Mesodermal cell (in vitro differentiated cells): ENCODE measurements at regions not wholly inside any gene's neighbourhood (a gene's known extent, or its start where the extent isn't known, plus 50 kb on each side); places are given as distances from the start of the nearest gene placed in this dataset.
A peak's percentile ranks its signal among the peaks of the same experiment; 100 is the strongest.

Source experiments
- H3K27ac ChIP-seq: 2 replicates; pipeline ENCODE4 v1.7.0; 2013; ENCODE audit warnings: mild to moderate bottlenecking, low read depth, low read length, moderate library complexity; ENCODE audit not compliant: severe bottlenecking
- H3K36me3 ChIP-seq: 2 replicates; pipeline ENCODE4 v1.7.1; 2013; ENCODE audit warnings: mild to moderate bottlenecking, low read length, moderate library complexity; ENCODE audit not compliant: control insufficient read depth, insufficient read depth
- H3K4me1 ChIP-seq: one replicate; pipeline ENCODE4 v1.7.1; 2013; ENCODE audit warnings: mild to moderate bottlenecking, low read length; ENCODE audit not compliant: insufficient read depth, control insufficient read depth, poor library complexity, severe bottlenecking
- H3K4me3 ChIP-seq: 2 replicates; pipeline ENCODE4 v1.7.0; 2013; ENCODE audit warnings: low read length, control low read depth, mild to moderate bottlenecking; ENCODE audit not compliant: insufficient read depth, poor library complexity, severe bottlenecking; ENCODE audit errors: extremely low read depth
- H3K9me3 ChIP-seq: 2 replicates; pipeline ENCODE4 v1.7.1; 2013; ENCODE audit warnings: mild to moderate bottlenecking, low read length, moderate library complexity; ENCODE audit not compliant: control insufficient read depth
- WGBS, 2 experiments: methylation state at CpG; one replicate each; pipeline ENCODE4 v1.1.5; 2013; ENCODE audit warnings: missing lambda C conversion rate in 2 of 2; ENCODE audit not compliant: insufficient coverage in 2 of 2; 5-methylcytosine and 5-hydroxymethylcytosine counted together

DNA sequence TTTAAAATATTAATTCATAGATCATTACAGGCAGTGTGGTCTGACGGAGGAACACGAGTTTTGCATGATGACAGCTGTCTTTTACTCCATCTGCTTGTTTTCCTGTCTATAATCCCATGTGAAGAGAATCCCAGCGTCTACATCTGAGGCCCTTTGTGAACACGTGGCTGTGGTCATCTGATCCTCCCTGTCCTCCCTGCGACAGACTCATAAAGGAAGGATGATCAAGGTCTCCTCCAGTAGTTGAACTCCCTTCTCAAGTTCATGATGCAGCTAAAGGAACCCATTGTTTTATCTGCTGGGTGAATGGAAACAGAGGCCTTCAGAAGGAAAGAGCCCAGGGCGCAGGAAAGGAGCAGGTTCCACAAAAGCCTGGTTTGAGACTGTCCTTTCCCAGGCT, 435.8 kb upstream of the JARID2 start:
- H3K9me3 ChIP-seq: peaks cover 5% of the 10 kb centered on the region
- H3K4me3 ChIP-seq: no peak overlapping the region
- H3K36me3 ChIP-seq: no peaks in the 10 kb centered on the region
- H3K27ac ChIP-seq: no peak overlapping the region
- H3K4me1 ChIP-seq: no peaks in the 10 kb centered on the region
- WGBS, 2 experiments: 81 to 83% methylated on average over 5 to 6 of the region's 6 CpGs

DNA sequence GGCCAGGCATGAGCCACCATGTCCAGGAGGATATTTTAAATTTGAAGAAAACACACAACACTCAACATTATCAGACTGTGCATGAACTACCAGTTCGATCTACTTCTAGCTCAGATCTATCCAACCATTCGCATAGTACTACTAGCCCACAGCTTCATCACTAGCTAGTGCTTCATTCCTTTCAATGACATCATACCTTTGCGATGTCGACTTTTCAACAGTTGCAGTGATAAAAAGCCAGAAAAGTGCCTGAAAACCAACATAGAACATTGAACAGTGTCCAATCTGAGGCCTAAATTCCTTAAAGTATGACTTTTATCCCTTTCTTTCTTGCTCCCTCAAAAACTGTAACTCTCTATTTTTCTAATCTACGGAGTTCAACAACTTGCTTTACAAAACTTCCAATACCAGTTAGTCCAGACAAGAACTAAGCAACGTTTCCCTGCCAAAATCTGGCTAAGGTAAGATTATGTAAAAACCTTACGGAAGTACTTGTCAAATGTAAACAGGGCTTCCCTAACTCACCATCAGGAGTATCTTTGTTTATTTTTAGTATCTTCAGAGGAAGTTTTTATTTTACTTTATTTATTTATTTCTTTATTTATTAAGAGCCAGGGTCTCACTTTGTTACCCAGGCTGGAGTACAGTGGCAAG, 434.0 kb upstream of the JARID2 start:
- no peak overlapping the region for H3K4me3 ChIP-seq
- 89 to 93% methylated on average over 4 to 6 of the region's 7 CpGs for WGBS, 2 experiments
- H3K9me3 ChIP-seq: peaks cover 5% of the 10 kb centered on the region
- H3K27ac ChIP-seq: no peak overlapping the region
- peaks cover 11% of the 10 kb centered on the region for H3K4me1 ChIP-seq
- no peaks in the 10 kb centered on the region for H3K36me3 ChIP-seq

DNA sequence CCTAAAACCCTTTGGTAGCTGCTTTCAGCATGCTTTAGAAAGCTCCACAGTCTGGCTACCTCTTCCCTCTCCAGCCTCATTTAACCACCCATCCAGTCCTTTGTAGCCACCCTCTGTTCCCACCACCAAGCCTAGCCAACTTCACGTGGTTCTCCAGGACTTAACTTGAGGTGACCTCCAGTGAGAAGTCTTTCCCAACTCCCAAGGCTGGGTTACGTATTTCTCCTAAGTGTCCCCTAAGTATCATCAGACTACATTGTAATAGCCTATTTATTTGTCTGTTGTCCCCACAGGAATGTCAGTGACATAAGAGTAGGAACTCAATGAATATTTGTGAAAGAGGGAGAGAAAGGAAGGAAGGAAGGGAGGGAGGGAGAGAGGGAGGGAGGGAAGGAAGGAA, 431.9 kb upstream of the JARID2 start:
- peaks cover 14% of the 10 kb centered on the region for H3K4me1 ChIP-seq
- no peak overlapping the region for H3K4me3 ChIP-seq
- no peaks in the 10 kb centered on the region for H3K9me3 ChIP-seq
- no peak overlapping the region for H3K27ac ChIP-seq
- no peaks in the 10 kb centered on the region for H3K36me3 ChIP-seq
- WGBS, 2 experiments: 83 to 92% methylated on average over 1 of the region's 2 CpGs

DNA sequence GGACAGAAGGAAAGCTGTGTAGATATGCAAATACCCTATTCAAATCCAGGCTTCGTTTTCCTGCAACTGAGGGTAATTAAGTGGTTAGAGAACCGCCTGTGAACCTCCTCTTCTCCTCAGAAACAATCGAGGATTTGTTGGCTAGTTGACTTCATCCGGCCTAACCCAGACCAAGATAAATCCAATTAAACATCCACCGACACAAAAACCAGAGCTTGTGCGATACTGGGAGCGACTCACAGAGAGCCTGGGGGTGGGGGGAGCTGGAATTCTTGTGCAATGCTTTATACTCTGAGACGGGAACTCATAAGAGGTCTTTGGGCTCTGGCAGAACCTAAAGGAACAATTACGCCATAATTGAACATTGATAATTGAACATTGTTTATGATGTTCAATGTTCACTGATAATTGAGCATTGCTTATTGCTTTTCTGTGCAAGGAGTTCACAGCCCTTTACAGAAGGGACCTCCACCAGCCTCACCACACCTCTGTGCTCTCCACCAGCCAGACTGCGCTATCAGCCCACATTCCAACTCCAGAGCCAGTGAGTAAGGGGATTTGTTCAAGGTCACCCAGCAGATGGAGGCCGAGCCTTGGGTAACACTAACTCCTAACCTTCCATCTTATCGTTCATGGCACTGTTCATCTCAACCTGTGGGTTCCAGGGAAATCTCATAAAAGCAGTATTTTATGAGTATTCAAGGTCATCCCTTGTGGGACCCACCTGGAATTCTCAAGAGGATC, 429.6 kb upstream of the JARID2 start:
- no peaks in the 10 kb centered on the region for H3K36me3 ChIP-seq
- no peaks in the 10 kb centered on the region for H3K9me3 ChIP-seq
- peaks cover 14% of the 10 kb centered on the region for H3K4me1 ChIP-seq
- peak overlapping the region; percentile 39 for H3K27ac ChIP-seq
- no peak overlapping the region for H3K4me3 ChIP-seq
- WGBS, 2 experiments: 88 to 92% methylated on average over 2 to 5 of the region's 12 CpGs

DNA sequence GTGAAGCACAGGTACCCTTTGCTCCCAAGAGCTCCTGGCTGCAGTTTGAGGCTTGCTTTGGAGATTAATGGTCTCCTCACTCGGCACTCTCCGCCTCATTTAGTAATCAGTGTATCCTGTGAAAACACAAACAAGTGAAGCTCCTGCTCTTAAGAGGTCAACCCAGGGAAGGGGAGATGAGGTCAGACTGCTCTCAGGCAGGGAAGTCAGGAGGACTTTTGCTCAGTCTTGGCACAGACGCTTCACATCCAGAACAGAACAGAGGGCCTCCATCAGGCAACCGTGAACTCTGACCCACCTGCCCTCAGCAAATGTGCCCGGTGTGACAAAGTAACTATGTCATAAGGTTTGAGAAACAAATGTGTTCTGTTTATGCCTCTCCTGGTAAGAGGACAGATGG, 428.8 kb upstream of the JARID2 start:
- Histone ChIP-seq H3K4me3 (no peak overlapping the region), H3K9me3 (no peaks in the 10 kb centered on the region), H3K36me3 (no peaks in the 10 kb centered on the region), H3K27ac (peak overlapping the region; percentile 39), H3K4me1 (peaks cover 14% of the 10 kb centered on the region)
- 92 to 100% methylated on average over 2 to 3 of the region's 5 CpGs for WGBS, 2 experiments

DNA sequence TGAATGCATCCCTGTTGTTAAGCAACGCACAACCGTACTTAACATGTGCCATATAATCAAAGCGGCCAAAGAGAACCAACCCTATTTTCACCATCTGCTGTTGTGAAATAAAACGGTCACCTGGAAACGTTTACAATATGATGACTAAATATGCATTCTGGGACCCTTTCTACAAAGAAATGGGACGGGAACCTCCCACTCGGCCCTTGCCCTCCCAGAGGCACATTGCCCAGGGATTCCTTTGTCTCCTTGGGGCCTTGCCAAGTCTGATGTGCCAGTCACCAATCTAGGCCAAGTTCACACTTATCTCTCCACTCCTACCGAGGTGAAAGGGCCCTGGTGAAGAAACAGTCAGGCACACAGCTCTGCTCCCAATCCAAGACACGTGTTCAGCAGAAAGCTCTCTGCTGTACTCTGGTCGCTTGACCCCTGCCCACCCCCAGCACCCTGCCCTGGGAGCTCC, 427.4 kb upstream of the JARID2 start:
- H3K27ac ChIP-seq: no peak overlapping the region
- H3K4me3 ChIP-seq: no peak overlapping the region
- H3K4me1 ChIP-seq: peaks cover 14% of the 10 kb centered on the region
- H3K36me3 ChIP-seq: no peaks in the 10 kb centered on the region
- 93 to 98% methylated on average over 10 of the region's 10 CpGs for WGBS, 2 experiments
- H3K9me3 ChIP-seq: no peaks in the 10 kb centered on the region

DNA sequence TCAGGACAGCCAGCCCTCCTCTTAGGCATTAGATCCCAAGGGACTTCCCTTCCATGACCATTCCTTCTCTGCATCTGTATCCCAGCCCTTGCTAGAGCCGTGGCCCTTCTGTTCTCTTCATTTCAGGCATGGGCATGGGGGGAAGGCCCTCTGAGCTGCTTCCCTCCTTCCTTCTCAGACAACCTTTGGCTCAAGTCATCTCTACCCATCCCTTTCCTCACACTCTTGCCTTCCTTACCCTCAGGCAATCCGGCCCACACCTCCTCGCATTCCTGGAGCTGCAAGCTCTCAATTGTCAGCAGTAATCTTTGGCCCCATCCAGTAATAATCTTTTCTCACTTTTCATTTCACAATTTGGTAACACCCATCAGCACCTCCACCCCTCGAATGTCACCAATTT, 426.9 kb upstream of the JARID2 start:
- Histone ChIP-seq H3K4me3 (no peak overlapping the region), H3K27ac (no peak overlapping the region), H3K9me3 (no peaks in the 10 kb centered on the region), H3K4me1 (peaks cover 17% of the 10 kb centered on the region), H3K36me3 (no peaks in the 10 kb centered on the region)
- 88% methylated on average over 4 of the region's 4 CpGs for WGBS, 2 experiments

DNA sequence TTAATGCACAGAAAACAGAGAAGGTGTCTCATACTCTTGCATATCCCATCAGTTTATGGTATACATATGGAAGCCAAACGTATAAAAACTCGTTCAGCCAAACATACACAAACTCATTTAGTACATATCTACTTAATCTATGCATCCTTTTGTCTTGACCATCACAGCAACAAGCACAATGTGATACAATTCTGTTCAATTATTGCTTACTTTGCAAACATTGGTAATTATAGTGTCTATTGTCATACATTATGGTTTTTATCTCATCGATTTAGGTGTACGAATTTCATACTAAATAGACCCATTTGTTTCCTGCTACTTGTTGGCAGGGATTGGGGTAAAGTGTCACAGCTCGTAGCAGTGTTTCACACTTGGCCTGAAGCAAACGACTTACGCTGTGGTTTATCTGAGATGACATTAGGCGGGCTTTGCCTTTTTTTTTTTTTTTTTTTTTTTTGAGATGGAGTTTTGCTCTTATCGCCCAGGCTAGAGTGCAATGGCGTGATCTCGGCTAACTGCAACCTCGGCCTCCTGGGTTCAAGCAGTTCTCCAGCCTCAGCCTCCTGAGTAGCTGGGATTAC, 425.9 kb upstream of the JARID2 start:
- Histone ChIP-seq H3K4me1 (peaks cover 20% of the 10 kb centered on the region), H3K4me3 (no peak overlapping the region), H3K9me3 (no peaks in the 10 kb centered on the region), H3K27ac (no peak overlapping the region), H3K36me3 (no peaks in the 10 kb centered on the region)
- WGBS, 2 experiments: 94 to 100% methylated on average over 2 to 8 of the region's 12 CpGs

DNA sequence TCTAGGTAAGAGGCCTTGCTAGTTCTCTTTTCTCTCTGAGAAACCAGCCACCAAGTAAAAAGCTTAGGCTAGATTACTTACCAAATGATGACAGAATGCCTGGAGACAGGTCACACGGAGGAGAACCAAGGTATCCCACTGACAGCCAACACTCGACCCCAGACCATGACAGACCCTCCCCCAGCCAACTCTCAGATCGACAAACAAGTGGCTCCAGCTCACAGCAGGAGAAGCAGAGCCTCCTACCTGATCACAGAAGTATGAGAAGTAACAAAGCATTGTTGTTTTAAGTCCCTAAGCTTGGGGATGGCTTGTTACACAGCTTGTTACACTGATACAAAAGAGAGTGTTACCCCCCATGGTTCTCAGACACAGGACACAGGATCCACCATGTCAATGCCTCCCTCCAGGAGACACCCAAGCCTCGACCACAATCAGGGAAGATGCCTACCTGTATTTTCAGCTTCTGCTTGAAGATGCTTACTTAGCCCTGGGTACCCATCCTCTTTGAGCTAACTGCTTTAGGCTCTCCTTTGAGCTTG, 423.8 kb upstream of the JARID2 start:
- Histone ChIP-seq H3K9me3 (no peaks in the 10 kb centered on the region), H3K4me3 (no peak overlapping the region)
- 21 to 48% methylated on average over 3 to 4 of the region's 4 CpGs for WGBS, 2 experiments

DNA sequence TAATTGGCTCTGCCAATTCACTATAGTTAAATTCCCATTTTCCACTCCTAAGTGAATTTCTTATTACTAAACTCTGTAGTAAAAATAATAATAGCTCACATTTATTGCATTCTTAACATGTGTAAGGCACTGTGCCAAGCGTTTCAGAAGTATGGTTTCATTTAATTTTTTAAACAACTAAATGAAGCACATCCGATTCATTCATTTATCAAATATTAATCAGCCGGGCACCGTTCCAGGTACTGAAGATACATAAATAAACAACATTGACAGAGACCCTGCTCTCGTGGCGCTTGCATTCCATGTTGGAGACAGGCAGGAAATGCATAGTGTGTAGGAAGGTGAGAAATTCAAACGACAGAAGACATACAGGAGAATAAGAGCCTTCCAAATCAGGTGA, 423.2 kb upstream of the JARID2 start:
- H3K27ac ChIP-seq: no peak overlapping the region
- no peaks in the 10 kb centered on the region for H3K9me3 ChIP-seq
- H3K4me3 ChIP-seq: no peak overlapping the region
- peaks cover 10% of the 10 kb centered on the region for H3K4me1 ChIP-seq
- H3K36me3 ChIP-seq: no peaks in the 10 kb centered on the region
- 92% methylated on average over 3 to 6 of the region's 7 CpGs for WGBS, 2 experiments

More for the DNA sequence above, 423.8 kb upstream of the JARID2 start:
- peaks cover 11% of the 10 kb centered on the region for H3K4me1 ChIP-seq
- H3K27ac ChIP-seq: no peak overlapping the region
- H3K36me3 ChIP-seq: no peaks in the 10 kb centered on the region
